ENCODE measurements at regions not wholly inside any gene's neighbourhood (a gene's known extent, or its start where the extent isn't known, plus 50 kb on each side); places are given as distances from the start of the nearest gene placed in this dataset.

DNA sequence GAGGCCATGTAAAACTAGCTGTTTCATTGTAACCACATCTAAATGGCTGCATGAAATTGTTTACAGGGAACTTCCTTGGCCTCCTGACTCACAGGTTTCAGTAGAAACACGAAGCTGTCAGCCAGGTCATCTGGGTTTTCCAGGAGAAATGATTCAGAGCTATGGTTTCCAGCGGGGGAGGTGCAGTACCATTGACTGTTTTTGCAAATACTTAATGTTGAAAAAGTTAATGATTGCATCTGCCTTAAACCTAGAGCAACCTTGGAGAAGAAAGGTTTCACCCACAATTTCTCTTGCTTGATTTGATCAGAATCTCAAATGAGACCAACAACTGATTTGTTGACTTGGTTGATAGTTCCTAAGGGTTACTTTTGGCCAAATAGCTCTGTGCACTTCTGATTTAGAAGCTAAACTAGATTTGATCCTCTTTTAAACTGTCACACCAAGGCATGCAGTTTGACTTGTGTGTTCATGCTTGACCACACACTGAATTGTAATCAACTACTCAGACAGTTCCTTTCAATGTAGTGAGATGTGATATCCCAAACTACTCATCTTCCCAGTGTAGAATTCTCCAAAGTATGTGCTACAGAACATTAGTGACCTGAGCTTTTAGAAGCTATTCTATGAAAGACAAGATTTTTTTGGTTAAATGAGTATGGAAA is 193.5 kb upstream of the CHST9 start:
- no peak overlapping the region for H3K4me3 ChIP-seq (ENCODE audit: low read depth, poor library complexity, severe bottlenecking)
- 37 to 48% methylated on average over 2 of the region's 2 CpGs for WGBS, 2 donors
- no peak for TF ChIP-seq POLR2A (IDR thresholded peaks at IDR 0.05)
- TF ChIP-seq, protein P1, sequence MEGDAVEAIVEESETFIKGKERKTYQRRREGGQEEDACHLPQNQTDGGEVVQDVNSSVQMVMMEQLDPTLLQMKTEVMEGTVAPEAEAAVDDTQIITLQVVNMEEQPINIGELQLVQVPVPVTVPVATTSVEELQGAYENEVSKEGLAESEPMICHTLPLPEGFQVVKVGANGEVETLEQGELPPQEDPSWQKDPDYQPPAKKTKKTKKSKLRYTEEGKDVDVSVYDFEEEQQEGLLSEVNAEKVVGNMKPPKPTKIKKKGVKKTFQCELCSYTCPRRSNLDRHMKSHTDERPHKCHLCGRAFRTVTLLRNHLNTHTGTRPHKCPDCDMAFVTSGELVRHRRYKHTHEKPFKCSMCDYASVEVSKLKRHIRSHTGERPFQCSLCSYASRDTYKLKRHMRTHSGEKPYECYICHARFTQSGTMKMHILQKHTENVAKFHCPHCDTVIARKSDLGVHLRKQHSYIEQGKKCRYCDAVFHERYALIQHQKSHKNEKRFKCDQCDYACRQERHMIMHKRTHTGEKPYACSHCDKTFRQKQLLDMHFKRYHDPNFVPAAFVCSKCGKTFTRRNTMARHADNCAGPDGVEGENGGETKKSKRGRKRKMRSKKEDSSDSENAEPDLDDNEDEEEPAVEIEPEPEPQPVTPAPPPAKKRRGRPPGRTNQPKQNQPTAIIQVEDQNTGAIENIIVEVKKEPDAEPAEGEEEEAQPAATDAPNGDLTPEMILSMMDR (IDR thresholded peaks at IDR 0.05) = no peak
- intact Hi-C loops (cut with DNase I; ENCODE audit: low total_unique reads) = no loop called here
- no peak for DNase-seq (ENCODE audit: low spot score in 2 of 2)

DNA sequence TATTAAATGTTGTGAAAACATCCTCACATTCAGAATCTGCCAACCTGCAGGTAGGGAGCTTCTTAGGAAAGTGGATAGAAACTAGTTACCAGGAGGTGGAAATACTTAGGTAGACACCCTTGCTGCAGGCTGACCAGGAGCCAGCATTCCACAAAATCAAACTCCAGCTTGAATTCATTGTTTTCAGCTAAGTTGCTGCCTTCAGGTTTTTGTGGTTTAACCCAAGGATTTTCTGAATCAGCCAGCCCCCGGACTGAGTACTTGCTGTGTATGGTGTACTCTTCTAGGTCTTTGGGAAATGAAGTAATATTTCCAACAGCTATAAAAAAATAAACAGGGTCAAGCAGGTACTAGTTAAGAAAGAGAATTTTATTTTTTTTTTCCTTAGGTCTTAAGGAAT is 192.1 kb upstream of the CHST9 start:
- intact Hi-C loops (cut with DNase I; ENCODE audit: low total_unique reads) = no loop called here
- no peak for DNase-seq (ENCODE audit: low spot score in 2 of 2)
- no peak overlapping the region for H3K4me3 ChIP-seq (ENCODE audit: low read depth, poor library complexity, severe bottlenecking)
- WGBS, 2 donors = 72 to 81% methylated on average over 1 of the region's 1 CpG
- TF ChIP-seq, protein P1 (IDR thresholded peaks at IDR 0.05) = no peak
- no peak for TF ChIP-seq POLR2A (IDR thresholded peaks at IDR 0.05)

DNA sequence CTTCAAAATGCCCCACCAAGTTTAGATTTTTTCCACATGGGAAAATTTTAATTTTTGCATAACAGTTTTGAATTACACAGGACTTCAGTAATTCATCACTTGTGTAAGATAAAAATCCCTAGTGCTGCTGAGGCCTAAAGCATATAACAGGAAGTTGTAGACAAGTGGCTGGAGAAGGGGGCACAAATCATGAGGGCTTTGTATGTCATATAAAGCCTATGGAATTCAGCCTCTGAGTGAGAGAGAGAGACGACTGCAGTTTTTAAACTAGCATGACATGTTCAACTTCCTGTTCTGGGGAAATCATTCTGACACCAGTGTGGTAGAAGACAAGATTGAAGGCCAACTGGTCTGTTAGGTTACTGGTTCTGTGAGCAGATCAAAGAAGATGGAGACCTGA is 187.3 kb upstream of the CHST9 start:
- 19 to 37% methylated on average over 1 of the region's 1 CpG for WGBS, 2 donors
- H3K4me3 ChIP-seq (ENCODE audit: low read depth, poor library complexity, severe bottlenecking) = no peak overlapping the region
- intact Hi-C loops (cut with DNase I; ENCODE audit: low total_unique reads) = no loop called here
- TF ChIP-seq POLR2A (IDR thresholded peaks at IDR 0.05) = no peak
- TF ChIP-seq, protein P1 (IDR thresholded peaks at IDR 0.05) = no peak
- no peak for DNase-seq (ENCODE audit: low spot score in 2 of 2)

DNA sequence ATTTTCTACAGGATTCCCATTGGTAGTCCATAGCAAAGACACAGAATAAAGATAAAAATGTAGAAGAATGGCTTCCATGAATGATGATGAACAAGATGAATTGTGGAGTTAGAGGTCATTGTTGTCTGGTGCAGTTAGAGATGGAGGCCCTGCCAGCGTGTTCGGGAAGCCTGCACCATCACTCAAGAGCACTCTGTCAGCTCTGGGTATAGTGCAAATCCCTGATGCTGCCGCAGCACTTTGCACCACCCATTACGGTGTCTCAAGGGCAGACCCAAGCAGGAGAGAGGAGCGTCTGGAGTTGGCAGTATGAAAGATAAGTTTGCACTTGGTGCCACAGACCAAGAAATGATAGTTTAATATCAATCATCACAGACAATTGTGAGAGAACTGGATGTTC is 181.6 kb upstream of the CHST9 start:
- DNase-seq (ENCODE audit: low spot score in 2 of 2) = no peak
- intact Hi-C loops (cut with DNase I; ENCODE audit: low total_unique reads) = no loop called here
- 93 to 94% methylated on average over 5 of the region's 5 CpGs for WGBS, 2 donors
- H3K4me3 ChIP-seq (ENCODE audit: low read depth, poor library complexity, severe bottlenecking) = no peak overlapping the region
- TF ChIP-seq, protein P1 (IDR thresholded peaks at IDR 0.05) = no peak
- no peak for TF ChIP-seq POLR2A (IDR thresholded peaks at IDR 0.05)

DNA sequence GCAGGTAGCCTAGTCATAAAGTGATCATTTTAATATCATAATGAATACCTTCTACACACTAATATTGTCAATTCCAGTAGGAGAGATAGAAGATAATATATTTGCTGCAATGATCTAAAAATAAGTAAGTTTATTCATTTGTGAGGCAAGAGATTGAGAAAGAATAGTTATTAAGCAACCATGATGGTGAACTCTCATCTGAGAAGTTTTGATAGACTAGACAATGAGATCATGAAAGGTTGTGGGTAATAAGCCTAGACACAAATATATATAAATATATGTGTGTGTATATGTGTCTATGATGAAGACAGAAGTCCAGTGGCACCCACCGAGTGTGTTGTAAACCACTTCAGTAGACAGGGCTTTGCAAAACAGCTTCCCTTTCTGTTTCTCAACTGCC is 181.0 kb upstream of the CHST9 start:
- whole genome bisulfite sequencing, 2 donors = 86 to 88% methylated on average over 1 of the region's 1 CpG
- no peak overlapping the region for H3K4me3 ChIP-seq (ENCODE audit: low read depth, poor library complexity, severe bottlenecking)
- TF ChIP-seq, protein P1 (IDR thresholded peaks at IDR 0.05) = no peak
- TF ChIP-seq POLR2A (IDR thresholded peaks at IDR 0.05) = no peak
- intact Hi-C loops (cut with DNase I; ENCODE audit: low total_unique reads) = no loop called here
- DNase-seq (ENCODE audit: low spot score in 2 of 2) = no peak

DNA sequence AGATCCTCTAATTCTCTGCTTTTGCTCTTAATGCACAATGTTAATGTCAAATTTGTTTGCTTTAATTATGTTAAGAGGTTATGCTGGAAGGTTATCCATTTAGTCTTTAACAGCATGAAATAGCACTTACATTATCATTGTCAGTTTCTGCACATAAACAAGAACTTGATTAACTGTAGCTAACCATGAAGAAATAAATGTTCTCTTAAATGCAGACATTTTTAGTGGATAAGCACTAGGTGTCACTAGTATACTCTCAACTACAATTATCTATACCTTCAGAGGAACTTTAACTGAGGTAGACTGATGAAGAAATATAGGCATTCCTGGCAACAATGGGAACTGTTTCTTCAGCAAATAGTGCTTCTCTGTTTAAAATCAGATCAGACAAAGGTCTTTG is 178.8 kb upstream of the CHST9 start:
- no peak for DNase-seq (ENCODE audit: low spot score in 2 of 2)
- no peak overlapping the region for H3K4me3 ChIP-seq (ENCODE audit: low read depth, poor library complexity, severe bottlenecking)
- intact Hi-C loops (cut with DNase I; ENCODE audit: low total_unique reads) = no loop called here

More for the DNA sequence above, 178.8 kb upstream of the CHST9 start:
- no peak for TF ChIP-seq POLR2A (IDR thresholded peaks at IDR 0.05)
- TF ChIP-seq, protein P1 (IDR thresholded peaks at IDR 0.05) = no peak

Measured in lower leg skin (tissue), 4 donors.